HepG2 (cell line): ENCODE measurements at regions not wholly inside any gene's neighbourhood (a gene's known extent, or its start where the extent isn't known, plus 50 kb on each side); places are given as distances from the start of the nearest gene placed in this dataset.

ENCODE experiments used
- ATAC-seq: fragments of 200-7000 bp; cut with Tn5 transposase; 3 replicates; pipeline ENCODE4 v1.9.1; 2020; ENCODE audit warnings: mild to moderate bottlenecking, moderate library complexity
- BruUV-seq: library from RNA; stranded (reverse); fragments of 400-500 nt; replicated peaks from 2 replicates; lab custom pipeline; 2021; lab: Mats Ljungman, UMichigan
- CTCF ChIA-PET: fragments of 300-600 bp; formaldehyde crosslinking; extraction: SDS; loops from one replicate; lab custom pipeline; 2021; ENCODE audit warnings: low total read pairs, inconsistent platforms, low intra/inter-chr PET ratio; lab: Yijun Ruan, JAX
- POLR2A ChIA-PET: fragments of 350-600 bp; sonication (Branson Sonifier 250); formaldehyde crosslinking; loops from one replicate; lab custom pipeline; 2020; ENCODE audit warnings: antibody characterized with exemption, inconsistent platforms; lab: Yijun Ruan, JAX
- DNase-seq: peaks from one replicate; pipeline ENCODE4 v3.0.0-alpha.2; 2015; ENCODE audit warnings: low spot score
- FAIRE-seq: peaks from 3 replicates; lab custom pipeline; 2011; peaks lifted over from hg19 to GRCh38; lab: Jason Lieb, UNC
- H2AFZ ChIP-seq: one replicate; pipeline ENCODE4 v1.6.1; 2011; ENCODE audit warnings: low read length, inconsistent platforms
- H3K27ac ChIP-seq: fragments of 300-600 bp; 3 replicates; pipeline ENCODE4 v1.8.0; 2011; ENCODE audit warnings: mixed run types, mild to moderate bottlenecking, mixed read lengths, low read length, inconsistent platforms; ENCODE audit not compliant: insufficient read depth; ENCODE audit errors: extremely low read length
- H3K27me3 ChIP-seq, 2 experiments: fragments of 200-600 bp in 1 of 2; 2 replicates in 1 of 2; 3 replicates in 1 of 2; pipeline versions ENCODE4 v1.6.0 to v1.8.0; 2011; ENCODE audit warnings: low read length in 2 of 2, mild to moderate bottlenecking in 2 of 2, moderate library complexity in 2 of 2, inconsistent platforms in 1 of 2; ENCODE audit not compliant: insufficient read depth in 2 of 2, control insufficient read depth in 1 of 2
- H3K36me3 ChIP-seq, 2 experiments: fragments of 200-600 bp in 1 of 2; replicated peaks in 1 of 2; 2 replicates in 1 of 2; 3 replicates in 1 of 2; pipeline versions ENCODE4 v1.5.1 to v1.8.0; 2011; ENCODE audit warnings: low read length in 2 of 2, inconsistent platforms in 1 of 2; ENCODE audit not compliant: insufficient read depth in 2 of 2, control insufficient read depth in 1 of 2
- H3K4me1 ChIP-seq: 2 replicates; pipeline ENCODE4 v1.5.1; 2012; ENCODE audit warnings: low read length, inconsistent platforms; ENCODE audit not compliant: insufficient read depth
- H3K4me2 ChIP-seq: 2 replicates; pipeline ENCODE4 v1.6.0; 2011; ENCODE audit warnings: low read depth, low read length, inconsistent platforms
- H3K4me3 ChIP-seq, 3 experiments: fragments of 200-600 bp in 1 of 3; sonication (generic), shearing (Covaris generic) in 1 of 3; replicated peaks in 1 of 3; 2 replicates each; pipeline ENCODE4 v1.5.1; 2011 to 2016; ENCODE audit warnings: low read length in 3 of 3, inconsistent platforms in 2 of 3, low read depth in 2 of 3, mild to moderate bottlenecking in 2 of 3, control low read depth in 1 of 3, mixed read lengths in 1 of 3; ENCODE audit not compliant: insufficient read depth in 1 of 3
- H3K79me2 ChIP-seq: one replicate; pipeline ENCODE4 v1.6.1; 2011; ENCODE audit warnings: low read length, inconsistent platforms; ENCODE audit not compliant: insufficient read depth
- H3K9ac ChIP-seq: 2 replicates; pipeline ENCODE4 v1.6.0; 2011; ENCODE audit warnings: mild to moderate bottlenecking, low read depth, low read length, inconsistent platforms; ENCODE audit not compliant: insufficient read depth
- H3K9me3 ChIP-seq: 2 replicates; pipeline ENCODE4 v1.5.1; 2012; ENCODE audit warnings: mild to moderate bottlenecking, low read length
- H4K20me1 ChIP-seq: 2 replicates; pipeline ENCODE4 v1.6.0; 2011; ENCODE audit warnings: inconsistent platforms, mild to moderate bottlenecking, low read length, moderate library complexity; ENCODE audit not compliant: insufficient read depth
- ARNT2 ChIP-seq: sonication (generic); formaldehyde crosslinking; IDR thresholded peaks from 2 replicates; pipeline ENCODE4 v1.8.0; 2022; ENCODE audit warnings: mild to moderate bottlenecking, low read depth, missing genetic modification reagents, moderate library complexity
- CREB1 ChIP-seq, 2 experiments: fragments of 450-650 bp in 1 of 2; IDR thresholded peaks; 2 replicates each; pipeline ENCODE4 v1.6.1; 2016 to 2017; ENCODE audit warnings: control low read depth in 1 of 2, mild to moderate bottlenecking in 1 of 2, missing compliant biosample characterization in 1 of 2, missing genetic modification characterization in 1 of 2
- ETV5 ChIP-seq: IDR thresholded peaks from 2 replicates; pipeline ENCODE4 v1.6.1; 2018; ENCODE audit warnings: missing biosample characterization, missing genetic modification reagents, inconsistent platforms, borderline replicate concordance
- GZF1 ChIP-seq: sonication (generic); formaldehyde crosslinking; IDR thresholded peaks from 2 replicates; pipeline ENCODE4 v1.5.1; 2020; ENCODE audit warnings: mild to moderate bottlenecking, missing genetic modification reagents
- HOXD1 ChIP-seq: sonication (generic); formaldehyde crosslinking; IDR thresholded peaks from 2 replicates; pipeline ENCODE4 v1.5.0; 2020; ENCODE audit warnings: missing genetic modification reagents
- KDM5B ChIP-seq: sonication (generic); formaldehyde crosslinking; IDR thresholded peaks from 2 replicates; pipeline ENCODE4 v1.4.0; 2020; ENCODE audit warnings: missing genetic modification reagents, mild to moderate bottlenecking, borderline replicate concordance
- KLF13 ChIP-seq: sonication (generic); formaldehyde crosslinking; IDR thresholded peaks from 2 replicates; pipeline ENCODE4 v1.4.0; 2020; ENCODE audit warnings: mild to moderate bottlenecking, missing genetic modification reagents
- KLF15 ChIP-seq: sonication (generic); formaldehyde crosslinking; IDR thresholded peaks from 2 replicates; pipeline ENCODE4 v1.8.1; 2023; ENCODE audit warnings: borderline replicate concordance, mild to moderate bottlenecking, inconsistent platforms, missing genetic modification reagents, mixed read lengths
- KMT2B ChIP-seq: IDR thresholded peaks from 2 replicates; pipeline ENCODE4 v1.6.1; 2016; ENCODE audit warnings: missing genetic modification reagents, missing compliant biosample characterization
- MTF1 ChIP-seq: sonication (generic); formaldehyde crosslinking; IDR thresholded peaks from 2 replicates; pipeline ENCODE4 v1.5.0; 2020; ENCODE audit warnings: missing genetic modification reagents
- NFIB ChIP-seq: sonication (generic); formaldehyde crosslinking; IDR thresholded peaks from 2 replicates; pipeline ENCODE4 v1.9.0; 2021; ENCODE audit warnings: missing genetic modification reagents, mild to moderate bottlenecking, borderline replicate concordance
- NFYC ChIP-seq: IDR thresholded peaks from 2 replicates; pipeline ENCODE4 v1.6.1; 2016; ENCODE audit warnings: missing genetic modification reagents, missing compliant biosample characterization
- SMAD1 ChIP-seq: sonication (generic); formaldehyde crosslinking; IDR thresholded peaks from 2 replicates; pipeline ENCODE4 v1.4.0; 2020; ENCODE audit warnings: missing genetic modification reagents, low read depth, mild to moderate bottlenecking, borderline replicate concordance
- SMARCC2 ChIP-seq: fragments of 450-650 bp; IDR thresholded peaks from 2 replicates; pipeline ENCODE4 v1.6.1; 2017; ENCODE audit warnings: antibody characterized with exemption, mild to moderate bottlenecking
- TCF12 ChIP-seq, 2 experiments: fragments of 450-650 bp in 1 of 2; sonication (generic) in 1 of 2; formaldehyde crosslinking in 1 of 2; IDR thresholded peaks; 2 replicates each; pipeline versions ENCODE4 v1.6.1 to v1.8.0; 2017 to 2022; ENCODE audit warnings: antibody characterized with exemption in 1 of 2, mild to moderate bottlenecking in 1 of 2, missing genetic modification reagents in 1 of 2, moderate library complexity in 1 of 2
- ZNF124 ChIP-seq: sonication (generic); formaldehyde crosslinking; IDR thresholded peaks from 2 replicates; pipeline ENCODE4 v1.4.0; 2020; ENCODE audit warnings: missing genetic modification reagents
- ZNF547 ChIP-seq: sonication (generic); formaldehyde crosslinking; IDR thresholded peaks from 2 replicates; pipeline ENCODE4 v1.5.1; 2020; ENCODE audit warnings: mild to moderate bottlenecking, missing genetic modification reagents
- ZNF629 ChIP-seq: sonication (generic); formaldehyde crosslinking; conservative IDR thresholded peaks from 2 replicates; pipeline ENCODE4 v1.5.0; 2020; ENCODE audit warnings: missing genetic modification reagents
- ZNF678 ChIP-seq: sonication (generic); formaldehyde crosslinking; IDR thresholded peaks from 2 replicates; pipeline ENCODE4 v1.4.0; 2020; ENCODE audit warnings: mild to moderate bottlenecking, missing genetic modification reagents
- ZNF709 ChIP-seq: sonication (generic); formaldehyde crosslinking; IDR thresholded peaks from 2 replicates; pipeline ENCODE4 v1.5.0; 2020; ENCODE audit warnings: mild to moderate bottlenecking, missing genetic modification reagents
- ZZZ3 ChIP-seq: sonication (generic); formaldehyde crosslinking; IDR thresholded peaks from 2 replicates; pipeline ENCODE4 v1.4.0; 2020; ENCODE audit warnings: missing genetic modification reagents, mild to moderate bottlenecking, borderline replicate concordance
- WGBS: methylation state at CpG from one replicate; pipeline ENCODE4 v1.1.6; 2017; ENCODE audit warnings: low lambda C conversion rate; 5-methylcytosine and 5-hydroxymethylcytosine counted together
- in situ Hi-C: cut with HindIII; loops from 2 replicates; pipeline ENCODE4 v1.10.0; 2017; ENCODE audit warnings: low pct_unique_long_range_greater_than_20kb; ENCODE audit not compliant: extremely low pct_ligation_motif_present
- intact Hi-C: fragments of 100-400 bp; cut with micrococcal nuclease; formaldehyde crosslinking; loops from one replicate; pipeline ENCODE4 v1.10.0; 2022; ENCODE audit not compliant: unreplicated experiment
- TF ChIP-seq, protein P1 (sequence below): sonication (generic); formaldehyde crosslinking; IDR thresholded peaks from 2 replicates; pipeline ENCODE4 v1.4.0; 2020; ENCODE audit warnings: missing genetic modification reagents

DNA sequence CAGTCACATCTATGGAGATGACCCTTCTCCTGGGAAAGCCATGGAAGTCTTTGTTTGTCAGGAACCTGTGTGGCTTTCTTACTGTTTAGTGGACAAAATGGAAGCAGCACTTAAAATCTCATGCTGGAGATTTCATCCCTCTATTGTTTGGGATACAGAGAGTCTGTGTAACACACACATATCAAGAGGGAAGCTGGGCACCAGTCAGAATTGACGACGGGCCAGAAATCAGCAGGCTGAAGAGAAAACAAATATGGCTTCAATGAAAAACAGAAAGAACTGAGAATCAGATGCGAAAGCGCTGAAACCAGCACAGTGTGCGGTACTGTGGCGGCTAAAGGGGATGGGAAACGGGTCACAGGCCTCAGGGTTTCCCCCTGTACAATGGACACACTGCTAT, 72.2 kb upstream of the WASF3 start:
- BruUV-seq = no TSS peak
- intact Hi-C loops = no loop called here
- FAIRE-seq = no peak

DNA sequence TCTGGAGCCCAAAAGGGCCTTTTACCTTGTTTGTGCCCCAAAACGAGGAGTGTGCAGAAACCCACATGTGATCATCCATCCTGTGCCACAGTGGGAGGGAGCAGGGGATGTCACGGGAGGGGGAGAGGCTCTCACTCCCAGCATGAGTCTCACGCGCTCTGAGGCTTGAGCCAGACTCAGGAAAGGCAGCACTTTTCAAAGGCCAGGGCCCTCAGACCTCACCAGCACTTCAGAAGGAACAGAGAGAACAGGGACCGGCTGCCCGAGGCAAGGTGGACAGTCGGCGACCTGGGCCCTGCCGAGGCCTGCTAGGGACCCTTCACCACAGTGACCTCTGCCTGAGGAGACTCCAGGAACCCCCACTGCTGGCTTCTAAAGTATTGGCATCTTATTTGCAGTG, 71.7 kb upstream of the WASF3 start:
- Histone ChIP-seq H3K4me1 (no peaks in the 10 kb centered on the region), H3K27me3 (peaks cover 2 to 25% of the 10 kb centered on the region in 2 experiments; a peak in 4 of 5 replicates), H3K4me3 (no peak overlapping the region), H3K27ac (no peak overlapping the region), H3K36me3 (no peaks in the 10 kb centered on the region), H3K4me2 (no peak overlapping the region), H3K79me2 (no peaks in the 10 kb centered on the region), H3K9me3 (no peaks in the 10 kb centered on the region), H3K9ac (no peak overlapping the region), H4K20me1 (no peaks in the 10 kb centered on the region), H2AFZ (no peak overlapping the region)
- DNase-seq = no peak
- no peak; the same call in 2 of the 3 replicates for ATAC-seq
- ChIA-PET CTCF (interaction anchor here (0.6 kb wide), 1 partner anchor 197 kb away, joined by 3 read pairs; no protein-coding TSS in a partner anchor), POLR2A (no interaction called here)
- intact Hi-C loops (no loop called here), in situ Hi-C loops (no loop called here)
- no TSS peak for BruUV-seq
- no peak for FAIRE-seq
- WGBS = 4% methylated on average over 6 of the region's 9 CpGs
- TF ChIP-seq GZF1 (CRISPR knock-in tag) = no peak
- TF ChIP-seq, protein P1, sequence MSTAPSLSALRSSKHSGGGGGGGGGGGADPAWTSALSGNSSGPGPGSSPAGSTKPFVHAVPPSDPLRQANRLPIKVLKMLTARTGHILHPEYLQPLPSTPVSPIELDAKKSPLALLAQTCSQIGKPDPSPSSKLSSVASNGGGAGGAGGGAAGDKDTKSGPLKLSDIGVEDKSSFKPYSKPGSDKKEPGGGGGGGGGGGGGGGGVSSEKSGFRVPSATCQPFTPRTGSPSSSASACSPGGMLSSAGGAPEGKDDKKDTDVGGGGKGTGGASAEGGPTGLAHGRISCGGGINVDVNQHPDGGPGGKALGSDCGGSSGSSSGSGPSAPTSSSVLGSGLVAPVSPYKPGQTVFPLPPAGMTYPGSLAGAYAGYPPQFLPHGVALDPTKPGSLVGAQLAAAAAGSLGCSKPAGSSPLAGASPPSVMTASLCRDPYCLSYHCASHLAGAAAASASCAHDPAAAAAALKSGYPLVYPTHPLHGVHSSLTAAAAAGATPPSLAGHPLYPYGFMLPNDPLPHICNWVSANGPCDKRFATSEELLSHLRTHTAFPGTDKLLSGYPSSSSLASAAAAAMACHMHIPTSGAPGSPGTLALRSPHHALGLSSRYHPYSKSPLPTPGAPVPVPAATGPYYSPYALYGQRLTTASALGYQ (CRISPR knock-in tag) = no peak
- TF ChIP-seq SMARCC2 = no peak
- TF ChIP-seq ZNF629 = no peak
- no peak for TF ChIP-seq KLF15 (CRISPR knock-in tag)
- TF ChIP-seq NFYC = no peak
- no peak for TF ChIP-seq ZNF678 (CRISPR knock-in tag)
- TF ChIP-seq SMAD1 = no peak
- TF ChIP-seq TCF12 (IDR thresholded peaks at IDR 0.05) = no peak
- TF ChIP-seq TCF12 (CRISPR knock-in tag; IDR thresholded peaks at IDR 0.05) = no peak
- no peak for TF ChIP-seq KMT2B (CRISPR knock-in tag)
- no peak for TF ChIP-seq ZNF709 (CRISPR knock-in tag)
- no peak for TF ChIP-seq NFIB (CRISPR knock-in tag)
- no peak for TF ChIP-seq KLF13 (CRISPR knock-in tag)
- TF ChIP-seq ZNF547 (CRISPR knock-in tag) = no peak
- TF ChIP-seq ZNF124 (CRISPR knock-in tag) = no peak

More for the DNA sequence above, 72.2 kb upstream of the WASF3 start:
- no peak overlapping the region for H3K27ac ChIP-seq
- POLR2A ChIA-PET = no interaction called here
- ATAC-seq = no peak
- no peak overlapping the region for H2AFZ ChIP-seq
- no peak overlapping the region for H3K4me2 ChIP-seq
- CTCF ChIA-PET = no interaction called here
- TF ChIP-seq CREB1 (IDR thresholded peaks at IDR 0.05) (no peak), CREB1 (CRISPR knock-in tag; IDR thresholded peaks at IDR 0.05) (no peak), HOXD1 (no peak), KDM5B (CRISPR knock-in tag) (no peak), ETV5 (CRISPR knock-in tag) (no peak), ZZZ3 (CRISPR knock-in tag) (no peak), MTF1 (no peak), ARNT2 (CRISPR knock-in tag) (no peak)
- no peaks in the 10 kb centered on the region for H3K36me3 ChIP-seq
- H3K9me3 ChIP-seq = no peaks in the 10 kb centered on the region
- 31% methylated on average over 7 of the region's 7 CpGs for WGBS
- H3K9ac ChIP-seq = no peak overlapping the region
- in situ Hi-C loops = no loop called here
- no peaks in the 10 kb centered on the region for H3K79me2 ChIP-seq
- H3K27me3 ChIP-seq = peaks cover 2 to 23% of the 10 kb centered on the region in 2 experiments; a peak in 4 of 5 replicates
- DNase-seq = no peak
- H4K20me1 ChIP-seq = no peaks in the 10 kb centered on the region
- no peak overlapping the region for H3K4me3 ChIP-seq
- H3K4me1 ChIP-seq = no peaks in the 10 kb centered on the region
